HepG2 (cell line): ENCODE measurements at regions not wholly inside any gene's neighbourhood (a gene's known extent, or its start where the extent isn't known, plus 50 kb on each side); places are given as distances from the start of the nearest gene placed in this dataset.

ENCODE experiments used
- ATAC-seq: fragments of 200-7000 bp; cut with Tn5 transposase; 3 replicates; pipeline ENCODE4 v1.9.1; 2020; ENCODE audit warnings: mild to moderate bottlenecking, moderate library complexity
- BruUV-seq: library from RNA; stranded (reverse); fragments of 400-500 nt; replicated peaks from 2 replicates; lab custom pipeline; 2021; lab: Mats Ljungman, UMichigan
- CTCF ChIA-PET: fragments of 300-600 bp; formaldehyde crosslinking; extraction: SDS; loops from one replicate; lab custom pipeline; 2021; ENCODE audit warnings: low total read pairs, inconsistent platforms, low intra/inter-chr PET ratio; lab: Yijun Ruan, JAX
- POLR2A ChIA-PET: fragments of 350-600 bp; sonication (Branson Sonifier 250); formaldehyde crosslinking; loops from one replicate; lab custom pipeline; 2020; ENCODE audit warnings: antibody characterized with exemption, inconsistent platforms; lab: Yijun Ruan, JAX
- DNase-seq: peaks from one replicate; pipeline ENCODE4 v3.0.0-alpha.2; 2015; ENCODE audit warnings: low spot score
- FAIRE-seq: peaks from 3 replicates; lab custom pipeline; 2011; peaks lifted over from hg19 to GRCh38; lab: Jason Lieb, UNC
- H2AFZ ChIP-seq: one replicate; pipeline ENCODE4 v1.6.1; 2011; ENCODE audit warnings: low read length, inconsistent platforms
- H3K27ac ChIP-seq: fragments of 300-600 bp; 3 replicates; pipeline ENCODE4 v1.8.0; 2011; ENCODE audit warnings: mixed run types, mild to moderate bottlenecking, mixed read lengths, low read length, inconsistent platforms; ENCODE audit not compliant: insufficient read depth; ENCODE audit errors: extremely low read length
- H3K27me3 ChIP-seq, 2 experiments: fragments of 200-600 bp in 1 of 2; 2 replicates in 1 of 2; 3 replicates in 1 of 2; pipeline versions ENCODE4 v1.6.0 to v1.8.0; 2011; ENCODE audit warnings: low read length in 2 of 2, mild to moderate bottlenecking in 2 of 2, moderate library complexity in 2 of 2, inconsistent platforms in 1 of 2; ENCODE audit not compliant: insufficient read depth in 2 of 2, control insufficient read depth in 1 of 2
- H3K36me3 ChIP-seq, 2 experiments: fragments of 200-600 bp in 1 of 2; replicated peaks in 1 of 2; 2 replicates in 1 of 2; 3 replicates in 1 of 2; pipeline versions ENCODE4 v1.5.1 to v1.8.0; 2011; ENCODE audit warnings: low read length in 2 of 2, inconsistent platforms in 1 of 2; ENCODE audit not compliant: insufficient read depth in 2 of 2, control insufficient read depth in 1 of 2
- H3K4me1 ChIP-seq: 2 replicates; pipeline ENCODE4 v1.5.1; 2012; ENCODE audit warnings: low read length, inconsistent platforms; ENCODE audit not compliant: insufficient read depth
- H3K4me2 ChIP-seq: 2 replicates; pipeline ENCODE4 v1.6.0; 2011; ENCODE audit warnings: low read depth, low read length, inconsistent platforms
- H3K4me3 ChIP-seq, 3 experiments: fragments of 200-600 bp in 1 of 3; sonication (generic), shearing (Covaris generic) in 1 of 3; replicated peaks in 1 of 3; 2 replicates each; pipeline ENCODE4 v1.5.1; 2011 to 2016; ENCODE audit warnings: low read length in 3 of 3, inconsistent platforms in 2 of 3, low read depth in 2 of 3, mild to moderate bottlenecking in 2 of 3, control low read depth in 1 of 3, mixed read lengths in 1 of 3; ENCODE audit not compliant: insufficient read depth in 1 of 3
- H3K79me2 ChIP-seq: one replicate; pipeline ENCODE4 v1.6.1; 2011; ENCODE audit warnings: low read length, inconsistent platforms; ENCODE audit not compliant: insufficient read depth
- H3K9ac ChIP-seq: 2 replicates; pipeline ENCODE4 v1.6.0; 2011; ENCODE audit warnings: mild to moderate bottlenecking, low read depth, low read length, inconsistent platforms; ENCODE audit not compliant: insufficient read depth
- H3K9me3 ChIP-seq: 2 replicates; pipeline ENCODE4 v1.5.1; 2012; ENCODE audit warnings: mild to moderate bottlenecking, low read length
- H4K20me1 ChIP-seq: 2 replicates; pipeline ENCODE4 v1.6.0; 2011; ENCODE audit warnings: inconsistent platforms, mild to moderate bottlenecking, low read length, moderate library complexity; ENCODE audit not compliant: insufficient read depth
- DNMT1 ChIP-seq: sonication (generic); formaldehyde crosslinking; IDR thresholded peaks from 2 replicates; pipeline ENCODE4 v1.5.1; 2020; ENCODE audit warnings: mild to moderate bottlenecking, missing genetic modification reagents
- FOXK2 ChIP-seq: fragments of 450-650 bp; IDR thresholded peaks from 2 replicates; pipeline ENCODE4 v1.6.1; 2016
- KMT2B ChIP-seq: IDR thresholded peaks from 2 replicates; pipeline ENCODE4 v1.6.1; 2016; ENCODE audit warnings: missing genetic modification reagents, missing compliant biosample characterization
- MLXIP ChIP-seq: sonication (generic); formaldehyde crosslinking; IDR thresholded peaks from 2 replicates; pipeline ENCODE4 v1.9.0; 2021; ENCODE audit warnings: missing genetic modification reagents, borderline replicate concordance
- PPARG ChIP-seq: conservative IDR thresholded peaks from 2 replicates; pipeline ENCODE4 v1.6.1; 2016; ENCODE audit warnings: missing biosample characterization, missing genetic modification reagents
- REST ChIP-seq, 2 experiments: IDR thresholded peaks; 2 replicates each; pipeline ENCODE4 v1.6.1; 2011 to 2012; ENCODE audit warnings: low read length in 2 of 2, borderline replicate concordance in 1 of 2, low read depth in 1 of 2, mild to moderate bottlenecking in 1 of 2, moderate library complexity in 1 of 2
- RFXAP ChIP-seq: sonication (generic); formaldehyde crosslinking; IDR thresholded peaks from 2 replicates; pipeline ENCODE4 v1.4.0; 2020; ENCODE audit warnings: missing genetic modification reagents, borderline replicate concordance
- SKIL ChIP-seq: sonication (generic); formaldehyde crosslinking; IDR thresholded peaks from 2 replicates; pipeline ENCODE4 v1.8.0; 2022; ENCODE audit warnings: missing genetic modification reagents, mild to moderate bottlenecking, moderate library complexity, borderline replicate concordance
- ZFP37 ChIP-seq: sonication (generic); formaldehyde crosslinking; IDR thresholded peaks from 2 replicates; pipeline ENCODE4 v1.4.0; 2020; ENCODE audit warnings: missing genetic modification reagents, borderline replicate concordance
- ZNF451 ChIP-seq: sonication (generic); formaldehyde crosslinking; IDR thresholded peaks from 2 replicates; pipeline ENCODE4 v1.5.0; 2020; ENCODE audit warnings: mild to moderate bottlenecking, missing genetic modification reagents
- ZNF546 ChIP-seq: sonication (generic); formaldehyde crosslinking; conservative IDR thresholded peaks from 2 replicates; pipeline ENCODE4 v1.8.1; 2023; ENCODE audit warnings: mild to moderate bottlenecking, missing genetic modification reagents
- ZNF598 ChIP-seq: sonication (generic); formaldehyde crosslinking; IDR thresholded peaks from 2 replicates; pipeline ENCODE4 v1.5.1; 2020; ENCODE audit warnings: mild to moderate bottlenecking, missing genetic modification reagents, borderline replicate concordance
- ZNF777 ChIP-seq: sonication (generic); formaldehyde crosslinking; IDR thresholded peaks from 2 replicates; pipeline ENCODE4 v1.4.0; 2020; ENCODE audit warnings: missing genetic modification reagents
- WGBS: methylation state at CpG from one replicate; pipeline ENCODE4 v1.1.6; 2017; ENCODE audit warnings: low lambda C conversion rate; 5-methylcytosine and 5-hydroxymethylcytosine counted together
- in situ Hi-C: cut with HindIII; loops from 2 replicates; pipeline ENCODE4 v1.10.0; 2017; ENCODE audit warnings: low pct_unique_long_range_greater_than_20kb; ENCODE audit not compliant: extremely low pct_ligation_motif_present
- intact Hi-C: fragments of 100-400 bp; cut with micrococcal nuclease; formaldehyde crosslinking; loops from one replicate; pipeline ENCODE4 v1.10.0; 2022; ENCODE audit not compliant: unreplicated experiment

GRCh38 chr12:115870510-115870909 lies 407.0 kb downstream of the MED13L start:
- H2AFZ ChIP-seq: no peak overlapping the region
- H3K4me3 ChIP-seq: no peak overlapping the region
- CTCF ChIA-PET: no interaction called here
- TF ChIP-seq MLXIP (CRISPR knock-in tag): no peak
- TF ChIP-seq ZNF598 (CRISPR knock-in tag): no peak
- no peak for TF ChIP-seq REST (IDR thresholded peaks at IDR 0.05; ENCODE audit: borderline replicate concordance in 1 of 2, low read depth in 1 of 2, low read length in 2 of 2)
- no peak for TF ChIP-seq SKIL (CRISPR knock-in tag)
- no peak for TF ChIP-seq DNMT1
- TF ChIP-seq ZFP37 (CRISPR knock-in tag): no peak
- TF ChIP-seq RFXAP (CRISPR knock-in tag): no peak
- TF ChIP-seq ZNF546 (CRISPR knock-in tag): no peak
- TF ChIP-seq KMT2B (CRISPR knock-in tag): no peak
- TF ChIP-seq FOXK2: no peak
- TF ChIP-seq ZNF451: no peak
- TF ChIP-seq PPARG (CRISPR knock-in tag): no peak
- no peak for TF ChIP-seq ZNF777 (CRISPR knock-in tag)
- H3K4me1 ChIP-seq: peaks cover 25% of the 10 kb centered on the region
- no peak overlapping the region for H3K9ac ChIP-seq
- 63% methylated on average over 4 of the region's 4 CpGs for WGBS
- FAIRE-seq (no peak), DNase-seq (no peak), ATAC-seq (no peak)
- intact Hi-C loops: no loop called here
- POLR2A ChIA-PET: no interaction called here
- no peaks in the 10 kb centered on the region for H4K20me1 ChIP-seq
- no TSS peak for BruUV-seq
- no peaks in the 10 kb centered on the region for H3K9me3 ChIP-seq
- no peaks in the 10 kb centered on the region for H3K27me3 ChIP-seq
- H3K4me2 ChIP-seq: no peak overlapping the region
- in situ Hi-C loops: no loop called here
- no peaks in the 10 kb centered on the region for H3K36me3 ChIP-seq
- H3K27ac ChIP-seq: no peak overlapping the region
- no peaks in the 10 kb centered on the region for H3K79me2 ChIP-seq
